Right ventricle myocardium superior (tissue), 1 donor: ENCODE measurements at regions not wholly inside any gene's neighbourhood (a gene's known extent, or its start where the extent isn't known, plus 50 kb on each side); places are given as distances from the start of the nearest gene placed in this dataset.

ENCODE experiments used
- ATAC-seq: fragments of 200-7000 bp; cut with Tn5 transposase; one replicate; pipeline ENCODE4 v1.9.1; 2020; ENCODE audit warnings: mild to moderate bottlenecking; ENCODE audit not compliant: poor library complexity
- DNase-seq: peaks from one replicate; pipeline ENCODE4 v3.0.0-alpha.2; 2020
- intact Hi-C: fragments of 100-400 bp; cut with DNase I; formaldehyde crosslinking; loops from one replicate; pipeline ENCODE4 v1.11.2; 2022
- donor health status: DM: no; HTN: yes; CAD: no; lungs with severe emphysema.

DNA sequence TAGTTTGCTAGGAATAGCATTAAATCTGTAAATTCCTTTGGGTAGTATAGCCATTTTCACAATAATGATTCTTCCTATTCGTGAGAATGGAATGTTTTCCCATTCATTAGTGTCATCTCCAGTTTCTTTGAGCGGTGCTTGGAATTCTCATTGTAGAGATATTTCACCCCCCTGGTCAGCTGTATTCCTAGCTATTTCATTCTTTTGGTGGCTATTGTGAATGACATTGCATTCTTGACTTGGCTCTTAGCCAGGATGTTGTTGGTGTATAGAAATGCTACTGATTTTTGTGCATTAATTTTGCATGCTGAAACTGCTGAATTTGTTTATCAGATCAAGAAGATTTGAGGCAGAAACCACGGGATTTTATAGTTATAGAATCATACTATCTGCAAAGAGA, 690.5 kb upstream of the ALCAM start:
- DNase-seq (no peak), ATAC-seq (no peak)
- intact Hi-C loops = no loop called here

DNA sequence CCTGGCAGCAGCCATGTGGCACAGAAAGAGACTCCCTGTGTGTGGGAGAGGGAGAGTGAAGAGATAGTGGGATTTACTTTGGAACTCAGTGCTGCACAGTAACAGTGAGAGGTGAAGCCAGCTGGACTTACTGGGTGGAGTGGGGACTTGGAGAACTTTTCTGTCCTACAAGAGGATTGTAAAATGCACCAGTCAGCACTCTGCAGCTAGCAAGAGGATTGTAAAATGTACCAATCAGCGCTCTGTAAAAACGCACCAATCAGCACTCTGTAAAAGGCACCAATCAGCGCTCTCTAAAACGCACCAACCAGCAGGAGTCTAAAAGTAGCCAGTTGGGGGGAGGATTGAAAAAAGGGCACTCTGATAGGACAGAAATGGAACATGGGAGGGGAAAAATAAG, 688.8 kb upstream of the ALCAM start:
- intact Hi-C loops = no loop called here
- DNase-seq (no peak), ATAC-seq (no peak)

DNA sequence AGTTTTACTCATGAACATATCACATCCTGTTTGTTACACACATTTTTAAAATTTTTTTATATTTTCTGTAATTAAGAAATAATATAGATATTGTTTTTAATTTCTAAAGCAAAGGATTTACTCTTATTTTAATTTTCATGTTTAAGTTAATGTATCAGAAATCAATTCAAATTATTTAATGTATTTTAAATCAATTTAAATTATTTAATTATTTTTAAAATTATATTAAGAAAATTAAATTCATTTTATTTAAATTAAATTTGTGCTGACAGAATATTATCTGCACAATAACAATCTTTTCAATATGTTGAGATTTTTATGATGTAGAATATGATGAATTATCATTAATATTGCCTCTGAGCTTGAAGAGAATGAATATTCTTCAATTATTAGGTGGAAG, 681.2 kb upstream of the ALCAM start:
- intact Hi-C loops = no loop called here
- no peak for ATAC-seq
- DNase-seq = no peak

DNA sequence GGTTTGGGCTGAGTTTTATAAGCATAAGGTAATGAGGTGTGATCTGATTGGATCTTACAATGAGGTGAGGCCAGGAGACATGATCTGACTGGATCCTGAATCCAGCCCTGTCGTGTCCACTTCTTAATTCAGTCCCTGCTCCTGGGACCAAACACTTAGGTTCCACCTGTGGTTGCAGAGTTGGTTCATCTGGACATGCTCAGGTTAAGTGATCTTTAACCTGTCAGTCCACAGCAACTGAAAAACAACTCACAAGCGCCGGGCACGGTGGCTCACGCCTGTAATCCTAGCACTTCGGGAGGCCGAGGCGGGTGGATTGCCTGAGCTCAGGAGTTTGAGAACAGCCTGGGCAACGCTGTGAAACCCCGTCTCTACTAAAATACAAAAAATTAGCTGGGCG, 679.3 kb upstream of the ALCAM start:
- DNase-seq = no peak
- intact Hi-C loops = no loop called here
- ATAC-seq = no peak

DNA sequence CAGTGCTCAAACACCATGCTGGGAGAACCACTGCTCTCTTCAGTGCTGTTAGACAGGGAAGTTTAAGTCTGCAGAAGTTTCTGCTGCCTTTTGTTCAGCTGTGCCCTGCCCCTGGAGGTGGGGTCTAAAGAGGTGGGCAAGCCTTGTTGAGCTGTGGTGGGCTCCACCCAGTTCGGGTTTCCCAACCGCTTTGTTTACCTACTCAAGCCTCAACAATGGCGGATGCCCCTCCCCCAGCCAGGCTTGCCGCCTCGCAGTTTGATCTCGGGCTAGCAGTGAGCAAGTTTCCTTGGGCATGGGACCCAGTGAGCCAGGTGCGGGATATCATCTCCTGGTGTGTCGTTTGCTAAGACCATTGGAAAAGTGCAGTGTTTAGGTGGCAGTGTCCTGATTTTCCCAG, 670.2 kb upstream of the ALCAM start:
- DNase-seq (no peak), ATAC-seq (no peak)
- intact Hi-C loops = no loop called here

DNA sequence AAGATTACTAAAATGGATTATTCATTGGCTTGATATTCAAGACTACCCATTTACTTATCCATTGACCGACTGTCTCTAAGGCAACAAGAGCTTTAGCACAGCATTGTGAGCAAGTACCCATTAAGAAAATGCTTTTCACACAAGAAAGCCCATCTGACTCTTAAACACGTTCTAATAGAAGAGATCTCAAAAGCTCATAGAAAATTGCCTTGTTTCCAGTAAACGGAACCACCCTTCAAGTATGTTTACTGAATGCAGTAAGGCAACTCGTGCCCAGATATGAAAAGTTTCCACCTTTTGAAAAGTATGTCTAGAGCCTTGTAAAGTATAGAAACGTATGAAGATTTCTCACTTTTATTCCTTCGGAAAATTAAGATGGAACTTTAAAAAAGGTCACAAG, 655.3 kb upstream of the ALCAM start:
- no peak for ATAC-seq
- intact Hi-C loops = no loop called here
- no peak for DNase-seq

DNA sequence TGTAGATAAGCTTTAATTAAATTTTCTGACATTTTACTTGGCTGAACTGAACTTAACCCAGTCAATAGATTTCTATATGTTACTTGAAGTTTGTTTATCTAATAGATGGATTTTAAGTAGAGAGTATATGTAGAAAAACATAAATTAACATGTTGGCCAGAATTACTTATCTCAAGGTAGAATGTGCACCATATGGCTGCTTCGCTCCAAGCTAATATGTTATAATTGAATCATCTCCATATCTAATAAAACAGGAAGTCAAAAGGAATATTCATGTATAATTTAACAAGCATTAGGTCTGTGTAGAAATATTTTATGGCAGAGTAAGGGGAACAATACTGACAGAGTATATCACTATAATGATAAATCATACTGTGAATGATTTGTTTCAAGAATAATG, 650.7 kb upstream of the ALCAM start:
- DNase-seq (no peak), ATAC-seq (no peak)
- intact Hi-C loops = no loop called here

DNA sequence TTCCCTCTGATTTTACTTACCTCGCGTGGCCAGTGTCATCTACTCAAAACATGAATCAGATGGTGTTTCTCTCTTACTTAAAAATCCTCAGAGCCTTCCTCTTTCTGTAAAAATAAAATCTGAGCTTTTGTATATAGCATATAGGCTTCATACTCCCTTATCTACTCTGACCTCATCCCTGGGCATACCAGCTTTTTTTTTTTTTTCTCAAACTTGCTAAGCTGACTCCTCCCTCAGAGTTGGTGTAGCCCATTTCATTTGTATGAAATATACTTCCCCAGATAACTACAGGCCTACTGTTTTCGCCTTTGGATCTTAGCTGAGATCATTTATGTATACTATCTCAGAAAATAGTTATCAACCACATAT, 648.9 kb upstream of the ALCAM start:
- ATAC-seq (no peak), DNase-seq (no peak)
- intact Hi-C loops = no loop called here

DNA sequence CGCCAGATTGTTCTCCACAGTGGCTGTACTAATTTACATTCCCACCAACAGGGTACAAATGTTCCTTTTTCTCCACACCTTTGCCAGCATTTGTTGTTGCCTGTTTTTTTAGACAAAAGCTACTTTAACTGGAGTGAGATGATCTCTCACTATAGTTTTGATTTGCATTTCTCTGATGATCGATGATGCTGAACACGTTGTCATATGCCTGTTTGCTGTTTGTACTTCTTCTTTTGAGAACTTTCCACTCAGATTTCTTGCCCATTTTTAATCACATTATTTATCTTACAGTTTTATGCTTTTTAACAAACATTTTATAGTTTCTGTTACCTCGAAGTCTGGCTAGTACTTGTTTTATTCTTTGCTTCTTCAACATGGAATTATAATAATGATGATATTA, 643.7 kb upstream of the ALCAM start:
- DNase-seq (no peak), ATAC-seq (no peak)
- intact Hi-C loops = no loop called here

DNA sequence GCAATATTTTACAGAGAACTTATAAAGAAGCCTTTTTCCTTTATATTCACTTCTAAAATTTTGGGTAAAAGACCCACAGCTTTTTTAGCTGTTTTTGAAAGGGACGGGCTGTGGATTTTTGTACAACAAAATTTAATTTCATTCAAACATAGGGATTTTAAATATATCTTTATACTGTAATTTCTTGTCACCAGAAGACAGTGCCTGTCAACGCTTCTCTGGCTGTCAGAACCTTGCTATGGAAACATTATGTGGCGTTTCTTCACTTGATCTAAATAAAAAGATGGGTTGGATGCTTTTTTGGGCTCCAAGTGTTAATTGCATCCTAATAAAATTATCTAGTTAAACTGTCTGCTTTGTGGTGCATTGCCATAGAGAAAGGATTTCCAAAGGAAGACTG, 635.6 kb upstream of the ALCAM start:
- ATAC-seq (no peak), DNase-seq (no peak)
- intact Hi-C loops = no loop called here

DNA sequence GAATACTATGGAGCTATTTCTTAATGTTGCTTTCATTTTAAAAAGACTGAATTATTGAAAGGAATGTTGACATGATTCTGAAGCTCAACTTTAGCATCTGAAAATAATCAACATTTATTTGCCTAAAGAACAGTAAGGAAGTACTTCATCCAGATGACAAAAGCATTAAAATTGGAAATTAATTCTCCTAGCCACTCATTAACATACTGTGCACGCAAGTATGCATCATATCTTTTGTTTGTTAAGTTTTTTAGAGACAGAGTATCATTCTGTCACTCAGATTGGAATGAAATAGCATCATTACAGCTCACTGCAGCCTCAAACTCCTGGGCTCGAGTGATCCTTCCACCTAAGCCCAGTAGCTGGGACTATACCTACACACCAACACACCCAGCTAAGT, 632.1 kb upstream of the ALCAM start:
- DNase-seq = no peak
- intact Hi-C loops = no loop called here
- ATAC-seq = no peak

DNA sequence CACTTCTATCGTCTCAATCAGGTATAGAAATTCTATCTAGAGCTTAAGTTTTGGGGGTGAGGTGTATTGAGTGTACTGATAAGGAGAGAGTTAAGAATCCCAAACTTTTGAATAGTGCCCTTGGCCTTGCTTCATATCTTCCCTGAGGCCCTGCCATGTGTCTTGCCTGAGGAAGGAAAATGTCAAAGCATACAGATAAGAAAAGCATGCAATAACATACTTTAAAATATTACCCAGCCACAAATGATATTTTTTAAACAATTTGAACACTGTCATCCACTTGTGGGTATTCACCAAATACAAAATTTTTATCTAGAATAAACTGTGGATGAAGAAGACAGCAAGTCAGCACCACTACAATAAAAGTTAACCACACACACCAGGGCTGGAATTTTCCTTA, 631.0 kb upstream of the ALCAM start:
- intact Hi-C loops = no loop called here
- no peak for ATAC-seq
- no peak for DNase-seq

DNA sequence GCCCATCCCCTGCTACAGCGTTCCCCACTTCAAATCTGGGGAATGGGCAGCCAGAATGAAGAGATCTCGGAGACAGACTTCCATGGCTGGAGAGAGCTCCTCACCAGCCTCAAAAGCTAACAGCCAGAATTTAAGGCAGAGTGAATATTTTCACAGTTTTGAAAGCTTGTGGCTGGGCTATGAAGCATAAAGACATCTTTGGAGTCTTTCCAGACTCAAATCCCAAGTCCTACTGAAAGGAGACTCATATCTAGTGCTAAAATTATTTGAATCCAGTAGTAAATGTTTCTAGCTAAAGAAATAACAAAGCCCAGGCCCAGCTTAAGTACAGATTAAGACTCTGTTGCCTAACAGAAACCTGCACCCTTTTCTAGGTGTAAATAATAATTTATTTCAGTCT, 628.4 kb upstream of the ALCAM start:
- intact Hi-C loops = no loop called here
- no peak for DNase-seq
- no peak for ATAC-seq

DNA sequence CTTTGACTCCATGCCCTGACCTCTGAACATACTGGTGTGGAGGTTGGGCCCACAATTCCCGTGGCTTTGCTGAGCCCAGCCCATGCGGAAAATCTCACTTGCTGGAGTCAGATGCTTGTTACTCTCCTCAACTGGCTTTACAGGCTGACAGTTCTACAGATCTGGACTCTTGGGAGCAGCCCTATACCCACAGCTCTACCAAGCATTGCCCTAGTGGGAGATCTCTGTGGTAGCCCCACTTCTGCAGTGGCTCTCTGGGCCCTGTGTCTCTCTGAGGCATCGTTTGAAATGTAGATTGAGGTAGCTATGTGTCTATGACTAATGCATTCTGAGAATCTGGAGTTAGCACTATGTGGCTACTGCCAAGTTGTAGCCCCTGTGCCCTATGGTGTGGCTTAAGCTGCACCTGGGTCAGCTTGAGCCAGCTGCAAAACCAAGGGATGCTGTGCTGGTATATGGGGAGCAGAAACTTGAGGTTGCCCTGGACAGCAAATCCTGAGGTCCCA, 625.8 kb upstream of the ALCAM start:
- DNase-seq (no peak), ATAC-seq (no peak)
- intact Hi-C loops = no loop called here

DNA sequence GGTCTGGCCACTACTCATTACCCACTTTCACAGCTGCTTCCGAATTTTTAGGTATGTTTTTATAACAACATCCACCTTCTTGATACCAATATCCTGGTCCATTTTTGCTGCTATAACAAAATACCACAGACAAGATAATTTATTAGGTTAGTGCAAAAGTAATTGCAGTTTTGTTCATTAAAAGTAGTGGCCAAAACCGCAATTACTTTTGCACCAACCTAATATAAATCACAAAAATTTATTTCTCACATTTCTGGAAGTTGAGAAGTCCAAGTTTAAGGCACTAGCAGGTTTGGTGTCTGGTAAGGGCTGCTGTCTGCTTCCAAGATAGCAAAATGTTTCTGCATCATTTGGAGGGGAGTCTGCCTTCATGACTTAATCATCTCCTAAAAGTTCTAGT, 624.7 kb upstream of the ALCAM start:
- intact Hi-C loops = no loop called here
- ATAC-seq = no peak
- no peak for DNase-seq

DNA sequence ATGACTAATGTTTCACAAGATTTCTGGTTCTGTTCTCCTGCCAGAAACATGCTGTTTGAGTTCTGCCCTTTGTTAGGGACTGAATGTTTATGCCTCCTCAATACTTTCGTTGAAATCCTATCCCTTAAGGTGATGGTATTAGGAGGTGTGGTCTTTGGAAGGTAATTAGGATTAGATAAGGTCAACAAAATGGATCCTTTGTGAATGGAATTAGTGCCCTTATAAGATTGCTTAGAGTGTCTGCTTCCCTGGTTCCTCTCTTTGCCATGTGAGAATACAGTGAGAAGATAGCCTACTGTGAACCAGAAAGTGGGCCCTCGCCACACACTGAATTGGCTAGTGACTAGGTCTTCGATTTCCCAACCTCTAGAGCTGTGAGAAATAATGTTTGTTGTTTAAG, 621.4 kb upstream of the ALCAM start:
- intact Hi-C loops = no loop called here
- DNase-seq (no peak), ATAC-seq (no peak)

DNA sequence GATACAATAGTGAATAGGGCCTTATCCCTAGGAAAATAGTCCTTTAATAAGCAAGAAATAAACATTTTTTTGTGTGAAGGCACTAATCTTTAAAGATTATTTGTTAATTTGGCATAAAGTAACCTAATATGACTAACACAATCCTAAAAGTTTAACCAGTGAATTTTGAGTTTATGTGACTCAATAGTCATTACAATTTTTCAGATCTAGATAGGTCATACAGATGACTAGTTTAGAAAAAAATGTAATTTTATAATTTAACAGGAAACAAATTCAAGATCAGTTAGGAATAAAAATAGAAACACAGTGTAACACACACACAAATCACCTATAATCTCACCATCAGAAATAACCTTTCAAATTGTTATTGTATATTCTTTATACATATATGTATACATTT, 620.7 kb upstream of the ALCAM start:
- ATAC-seq = no peak
- intact Hi-C loops = no loop called here

DNA sequence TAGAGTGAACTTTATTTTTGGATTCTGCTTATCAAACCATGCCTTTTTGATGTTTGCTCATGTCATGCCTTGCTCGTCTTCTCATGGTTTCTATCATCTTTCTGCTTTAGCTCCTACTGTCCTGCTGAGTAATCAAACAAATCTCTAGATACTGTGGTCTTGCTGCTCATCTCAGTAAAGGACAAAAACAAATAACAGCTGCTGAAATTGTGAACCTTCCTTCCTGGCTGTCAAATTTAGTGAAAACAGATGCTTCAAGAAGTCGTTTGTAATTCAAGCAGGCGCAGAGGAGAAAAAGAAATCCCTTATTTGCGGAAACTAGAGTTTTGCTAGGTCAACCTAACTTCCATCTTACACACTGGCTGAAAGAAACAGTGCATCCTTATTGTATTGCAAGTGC, 616.1 kb upstream of the ALCAM start:
- intact Hi-C loops = no loop called here
- no peak for DNase-seq
- ATAC-seq = no peak

More for the DNA sequence above, 620.7 kb upstream of the ALCAM start:
- DNase-seq = no peak

DNA sequence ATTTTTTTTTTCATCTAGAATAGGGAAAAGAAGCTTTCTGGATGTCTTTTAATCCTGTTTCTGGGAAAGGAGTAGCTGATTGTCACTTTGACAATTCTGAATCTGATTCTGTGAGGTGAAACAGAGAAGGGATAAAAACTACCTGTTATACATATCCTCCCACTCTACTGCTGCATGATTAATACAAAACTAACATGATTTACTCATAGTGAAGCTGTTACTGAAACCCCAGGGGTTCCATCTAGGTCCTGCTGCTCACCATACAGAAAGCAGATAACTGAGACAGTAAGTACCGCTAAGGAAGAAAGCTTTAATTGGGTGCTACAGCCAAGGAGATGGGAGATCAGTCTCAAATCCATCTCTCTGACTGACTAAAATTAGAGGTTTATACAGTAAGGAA, 610.9 kb upstream of the ALCAM start:
- DNase-seq (no peak), ATAC-seq (no peak)
- intact Hi-C loops = no loop called here

DNA sequence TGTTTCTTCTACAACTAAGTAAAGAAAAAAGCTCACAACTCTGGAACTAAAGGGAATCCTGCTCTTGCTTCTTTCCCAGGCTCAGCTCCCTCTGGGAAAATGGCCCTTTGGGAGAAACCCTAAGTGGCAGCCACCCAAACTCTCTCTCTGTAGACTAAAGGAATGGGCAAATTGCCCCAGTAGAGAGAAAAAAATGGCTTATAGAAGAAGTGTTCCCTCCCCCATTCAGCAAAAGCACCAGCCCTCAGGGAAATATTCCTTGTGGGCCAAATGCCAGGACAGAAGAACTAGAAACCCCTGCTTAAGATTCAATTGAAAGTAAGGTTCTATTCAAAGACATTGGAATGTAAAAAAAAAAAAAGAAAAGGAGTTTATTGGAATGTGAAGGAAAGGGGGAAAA, 603.7 kb upstream of the ALCAM start:
- DNase-seq (no peak), ATAC-seq (no peak)
- intact Hi-C loops = no loop called here

DNA sequence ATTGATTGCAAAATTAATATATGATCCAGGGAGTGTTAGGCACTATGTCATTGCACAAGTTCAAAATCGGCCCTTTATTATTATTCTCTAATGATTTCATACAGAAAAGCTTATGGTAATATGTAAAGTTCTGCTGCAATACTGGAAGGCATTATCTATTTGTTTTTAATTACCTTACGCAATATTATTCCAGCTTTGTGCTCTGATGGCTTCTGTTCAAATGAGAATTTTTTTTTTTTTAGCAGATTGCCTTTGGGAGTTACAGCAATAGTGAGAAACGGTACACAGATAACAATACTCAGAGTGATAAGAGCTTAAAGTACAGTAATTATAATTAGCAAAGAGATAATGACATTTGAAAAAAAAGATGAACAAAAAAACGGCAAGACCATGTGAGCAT, 602.2 kb upstream of the ALCAM start:
- DNase-seq = no peak
- intact Hi-C loops = no loop called here
- no peak for ATAC-seq

DNA sequence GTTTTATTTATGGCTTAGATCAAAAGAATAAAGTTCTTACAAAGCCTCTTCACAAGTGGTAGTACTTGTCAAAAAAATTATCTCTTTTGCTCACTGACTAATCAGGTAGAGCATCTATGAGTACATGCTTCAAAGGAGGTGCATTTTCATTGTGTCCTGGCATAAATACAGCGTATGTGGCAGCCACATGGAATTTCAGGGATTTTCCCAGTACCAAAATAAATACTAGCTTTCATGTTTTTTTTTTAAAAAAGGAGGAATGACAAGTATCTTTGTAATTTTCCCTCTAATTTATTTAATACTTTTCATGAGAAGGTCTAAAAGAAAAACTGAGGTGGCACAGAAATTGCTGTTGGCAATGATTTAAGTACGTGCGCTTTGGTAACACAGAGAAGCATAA, 597.8 kb upstream of the ALCAM start:
- no peak for ATAC-seq
- intact Hi-C loops = no loop called here

More for the DNA sequence above, 597.8 kb upstream of the ALCAM start:
- no peak for DNase-seq
